OCI-LY7 (cell line): ENCODE measurements at regions not wholly inside any gene's neighbourhood (a gene's known extent, or its start where the extent isn't known, plus 50 kb on each side); places are given as distances from the start of the nearest gene placed in this dataset.

Experiments used
- BruUV-seq: library from RNA; stranded (reverse); fragments of 400-500 nt; replicated peaks from 2 replicates; lab custom pipeline; 2021; lab: Mats Ljungman, UMichigan
- CTCF ChIA-PET: fragments of 300-600 bp; sonication (Branson Sonifier 250); formaldehyde crosslinking; loops from one replicate; lab custom pipeline; 2022; ENCODE audit warnings: antibody characterized with exemption; ENCODE audit not compliant: unreplicated experiment; lab: Charles Lee
- POLR2A ChIA-PET: fragments of 300-600 bp; sonication (Branson Sonifier 250); formaldehyde crosslinking; loops from one replicate; lab custom pipeline; 2022; ENCODE audit warnings: antibody characterized with exemption; lab: Charles Lee
- DNase-seq: peaks from one replicate; pipeline ENCODE4 v3.0.0-alpha.2; 2015; ENCODE audit warnings: low spot score
- H2AFZ ChIP-seq: fragments of 200-600 bp; sonication (generic), shearing (Covaris generic); 2 replicates; pipeline ENCODE4 v1.6.1; 2014; ENCODE audit warnings: mild to moderate bottlenecking, antibody characterized with exemption, low read length, moderate library complexity
- H3K27ac ChIP-seq: fragments of 200-600 bp; sonication (generic); 2 replicates; pipeline ENCODE4 v1.5.1; 2014; ENCODE audit warnings: mixed run types, low read depth, mild to moderate bottlenecking, moderate library complexity, low read length, inconsistent platforms; ENCODE audit not compliant: poor library complexity, severe bottlenecking
- H3K36me3 ChIP-seq: fragments of 200-600 bp; sonication (generic); 2 replicates; pipeline ENCODE4 v1.6.1; 2014; ENCODE audit warnings: mild to moderate bottlenecking, antibody characterized with exemption, low read length, moderate library complexity, mixed read lengths; ENCODE audit not compliant: insufficient read depth
- H3K4me1 ChIP-seq: fragments of 200-600 bp; sonication (generic); 2 replicates; pipeline ENCODE4 v1.5.1; 2014; ENCODE audit warnings: mild to moderate bottlenecking, low read length; ENCODE audit not compliant: insufficient read depth, poor library complexity, severe bottlenecking
- H3K4me2 ChIP-seq: fragments of 200-600 bp; sonication (generic); 2 replicates; pipeline ENCODE4 v1.6.1; 2014; ENCODE audit warnings: mild to moderate bottlenecking, low read length
- H3K4me3 ChIP-seq: fragments of 200-600 bp; sonication (generic); 2 replicates; pipeline ENCODE4 v1.5.1; 2014; ENCODE audit warnings: mild to moderate bottlenecking, low read depth, low read length; ENCODE audit not compliant: poor library complexity, severe bottlenecking
- H3K79me2 ChIP-seq: fragments of 200-600 bp; sonication (generic); 2 replicates; pipeline ENCODE4 v1.6.1; 2016; ENCODE audit warnings: low read depth, mild to moderate bottlenecking, low read length, moderate library complexity, mixed read lengths; ENCODE audit not compliant: insufficient read depth
- H3K9me2 ChIP-seq: fragments of 200-600 bp; sonication (generic); 2 replicates; pipeline ENCODE4 v1.6.1; 2016; ENCODE audit warnings: mild to moderate bottlenecking, low read length, mixed read lengths; ENCODE audit not compliant: insufficient read depth
- H3K9me3 ChIP-seq: fragments of 200-600 bp; sonication (generic); 2 replicates; pipeline ENCODE4 v1.6.1; 2014; ENCODE audit warnings: mild to moderate bottlenecking, mixed run types, low read length, mixed read lengths
- H4K20me1 ChIP-seq: fragments of 200-600 bp; sonication (generic); 2 replicates; pipeline ENCODE4 v1.6.1; 2014; ENCODE audit warnings: mild to moderate bottlenecking, antibody characterized with exemption, low read length, moderate library complexity, mixed read lengths; ENCODE audit not compliant: insufficient read depth
- CTCF ChIP-seq: fragments of 200-600 bp; sonication (generic); conservative IDR thresholded peaks from 2 replicates; pipeline ENCODE4 v1.5.1; 2014; ENCODE audit warnings: mild to moderate bottlenecking, antibody characterized with exemption, low read length, moderate library complexity, mixed read lengths
- EZH2phosphoT487 ChIP-seq: fragments of 200-600 bp; sonication (generic); IDR thresholded peaks from 2 replicates; pipeline ENCODE4 v1.6.1; 2018; ENCODE audit warnings: low read depth, borderline replicate concordance, mild to moderate bottlenecking, mixed run types, antibody characterized with exemption, low read length, moderate library complexity, mixed read lengths
- intact Hi-C: fragments of 100-400 bp; cut with micrococcal nuclease; formaldehyde crosslinking; loops from one replicate; pipeline ENCODE4 v1.10.0; 2022; ENCODE audit not compliant: unreplicated experiment

DNA sequence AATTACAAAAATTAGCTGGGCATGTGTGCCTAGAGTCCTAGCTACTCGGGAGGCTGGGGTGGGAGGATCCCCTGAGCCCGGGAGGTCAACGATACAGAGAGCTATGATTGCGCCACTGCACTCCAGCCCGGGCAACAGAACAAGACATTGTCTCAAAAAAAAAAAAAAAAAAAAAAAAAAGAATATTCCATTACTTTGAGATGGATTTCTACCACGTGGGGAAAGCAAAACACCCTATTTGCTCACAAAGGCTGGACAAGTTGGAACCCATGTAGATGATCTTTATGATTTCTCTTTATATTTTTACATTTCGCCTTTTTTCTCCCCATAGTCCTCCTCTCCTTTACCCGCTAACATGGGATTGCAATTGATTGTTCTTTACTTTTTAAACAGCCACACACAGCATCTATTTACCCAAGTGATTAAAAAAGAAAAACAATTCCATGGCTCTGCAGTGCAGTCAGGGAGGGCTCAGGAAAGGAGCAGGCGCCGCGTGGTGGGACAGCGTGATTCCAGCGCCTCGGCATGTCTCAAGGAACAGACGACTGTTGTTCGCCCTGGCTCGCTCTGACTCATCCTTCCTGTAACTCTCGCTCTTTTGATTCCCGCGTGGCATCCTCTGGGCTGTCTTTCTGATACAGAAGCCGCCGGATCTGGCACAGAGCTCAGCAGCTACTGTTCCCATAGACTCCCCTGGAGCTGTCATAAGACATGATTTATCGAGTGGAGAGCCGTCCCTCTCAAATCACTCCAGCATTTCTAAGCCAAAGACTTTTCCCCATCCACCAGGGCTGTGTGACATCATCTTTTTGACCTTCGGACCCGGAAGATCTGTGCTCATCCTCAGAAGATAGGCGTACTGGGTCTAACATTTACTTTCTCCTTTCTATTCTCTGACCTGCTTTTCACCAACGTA is 230.4 kb upstream of the AGAP1 start:
- BruUV-seq = no TSS peak
- H4K20me1 ChIP-seq = no peaks in the 10 kb centered on the region
- no peak for TF ChIP-seq EZH2phosphoT487
- TF ChIP-seq CTCF = no peak
- no peaks in the 10 kb centered on the region for H3K36me3 ChIP-seq
- POLR2A ChIA-PET = no interaction called here
- H2AFZ ChIP-seq = no peak overlapping the region
- intact Hi-C loops = no loop called here
- DNase-seq = no peak
- H3K9me2 ChIP-seq = no peaks in the 10 kb centered on the region
- no peak overlapping the region for H3K4me2 ChIP-seq
- no peak overlapping the region for H3K4me3 ChIP-seq
- H3K79me2 ChIP-seq = no peaks in the 10 kb centered on the region
- no peaks in the 10 kb centered on the region for H3K9me3 ChIP-seq
- H3K4me1 ChIP-seq = no peaks in the 10 kb centered on the region
- CTCF ChIA-PET = no interaction called here
- H3K27ac ChIP-seq = no peak overlapping the region

DNA sequence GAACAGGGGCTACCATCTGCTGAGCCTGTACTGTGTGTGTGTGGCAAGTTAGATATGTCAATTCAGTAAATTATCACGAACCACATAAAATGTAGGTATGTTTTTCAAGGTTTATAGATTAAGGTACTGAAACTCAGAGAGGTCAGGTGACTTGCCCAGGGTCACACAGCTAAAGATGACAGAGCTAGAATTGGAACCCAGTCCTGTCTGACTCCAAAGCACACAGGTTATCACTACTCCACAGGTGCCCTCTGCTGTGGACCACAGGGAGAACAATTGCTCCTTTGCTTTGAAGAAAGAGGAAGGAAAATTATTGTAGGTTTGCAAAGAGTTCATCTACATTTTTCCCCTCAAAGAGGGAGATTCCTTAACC is 229.7 kb upstream of the AGAP1 start:
- no TSS peak for BruUV-seq
- TF ChIP-seq CTCF = no peak
- no peak for TF ChIP-seq EZH2phosphoT487

DNA sequence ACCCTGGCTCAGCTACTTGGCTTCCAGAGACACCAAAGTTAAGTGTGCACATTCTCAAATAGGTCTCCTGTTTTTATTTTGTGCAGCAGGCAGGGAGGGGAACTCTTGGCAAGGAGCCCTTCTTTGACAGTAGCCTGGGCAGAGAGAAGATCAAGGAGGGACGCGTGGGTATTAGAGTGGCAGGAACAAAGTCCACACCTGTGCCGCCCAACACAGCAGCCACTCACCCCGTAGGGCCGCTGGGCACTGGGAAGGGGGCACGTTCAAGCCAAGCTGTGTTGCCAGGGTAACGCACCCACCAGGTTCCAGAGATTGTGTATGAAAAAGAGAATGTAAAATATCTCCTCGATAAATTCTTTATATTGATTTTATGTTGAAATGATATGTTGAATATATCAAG is 229.3 kb upstream of the AGAP1 start:
- no peaks in the 10 kb centered on the region for H3K4me1 ChIP-seq
- no peak overlapping the region for H3K4me3 ChIP-seq
- no peaks in the 10 kb centered on the region for H3K36me3 ChIP-seq
- no peak for DNase-seq
- CTCF ChIA-PET = no interaction called here
- H2AFZ ChIP-seq = no peak overlapping the region
- H3K9me2 ChIP-seq = no peaks in the 10 kb centered on the region
- POLR2A ChIA-PET = no interaction called here
- no peaks in the 10 kb centered on the region for H3K9me3 ChIP-seq
- H3K79me2 ChIP-seq = no peaks in the 10 kb centered on the region
- no peak overlapping the region for H3K27ac ChIP-seq
- intact Hi-C loops = no loop called here
- TF ChIP-seq CTCF (no peak), EZH2phosphoT487 (no peak)
- H4K20me1 ChIP-seq = no peaks in the 10 kb centered on the region
- BruUV-seq = no TSS peak
- H3K4me2 ChIP-seq = no peak overlapping the region

More for the DNA sequence above, 229.7 kb upstream of the AGAP1 start:
- H3K4me3 ChIP-seq = no peak overlapping the region
- H2AFZ ChIP-seq = no peak overlapping the region
- no peak for DNase-seq
- intact Hi-C loops = no loop called here
- CTCF ChIA-PET = no interaction called here
- no peaks in the 10 kb centered on the region for H3K9me3 ChIP-seq
- no peaks in the 10 kb centered on the region for H3K9me2 ChIP-seq
- no peaks in the 10 kb centered on the region for H3K36me3 ChIP-seq
- H3K4me2 ChIP-seq = no peak overlapping the region
- H4K20me1 ChIP-seq = no peaks in the 10 kb centered on the region
- H3K4me1 ChIP-seq = no peaks in the 10 kb centered on the region
- H3K79me2 ChIP-seq = no peaks in the 10 kb centered on the region
- no peak overlapping the region for H3K27ac ChIP-seq
- POLR2A ChIA-PET = no interaction called here
